OCI-M1 (cell line): ENCODE measurements at regions not wholly inside any gene's neighbourhood (a gene's known extent, or its start where the extent isn't known, plus 50 kb on each side); places are given as distances from the start of the nearest gene placed in this dataset.

Source experiments
- DNase-seq: peaks from one replicate; lab custom pipeline; 2025; lab: John Stamatoyannopoulos, UW

DNA sequence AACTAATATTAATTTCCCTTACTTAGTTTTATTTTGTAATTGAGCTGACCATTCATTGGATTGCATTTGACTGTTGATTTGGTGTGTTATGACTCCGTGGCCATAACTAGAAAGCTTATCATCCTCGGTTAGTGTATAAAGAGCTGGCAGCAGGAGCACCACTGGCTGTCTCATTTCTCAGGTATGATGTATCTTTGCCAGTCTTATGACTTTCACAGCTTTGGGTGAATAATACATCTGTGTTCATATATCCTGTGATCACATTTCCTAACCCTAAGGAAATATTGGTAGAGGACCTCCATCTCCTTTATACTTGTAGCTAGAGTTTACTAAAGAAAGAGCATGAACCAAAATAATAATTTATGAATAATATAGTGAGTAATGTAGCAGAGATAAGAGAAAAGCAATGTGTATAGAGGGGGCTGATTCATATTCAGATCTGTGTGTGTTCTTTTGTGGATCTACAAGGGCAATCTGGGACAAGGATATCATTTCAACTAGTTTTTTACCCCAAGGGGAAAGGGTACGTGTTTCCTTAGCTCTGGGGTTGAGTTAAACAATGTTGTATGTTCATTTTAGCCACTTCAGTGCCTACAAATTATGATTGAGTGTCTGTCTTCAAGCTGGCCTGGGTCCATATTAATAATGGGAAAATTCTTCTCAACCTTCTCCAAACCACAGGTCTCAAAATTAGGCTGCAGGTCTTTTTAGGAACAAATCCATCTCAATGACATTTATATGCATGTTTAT, 901.7 kb downstream of the NTRK3 start:
- no peak for DNase-seq

DNA sequence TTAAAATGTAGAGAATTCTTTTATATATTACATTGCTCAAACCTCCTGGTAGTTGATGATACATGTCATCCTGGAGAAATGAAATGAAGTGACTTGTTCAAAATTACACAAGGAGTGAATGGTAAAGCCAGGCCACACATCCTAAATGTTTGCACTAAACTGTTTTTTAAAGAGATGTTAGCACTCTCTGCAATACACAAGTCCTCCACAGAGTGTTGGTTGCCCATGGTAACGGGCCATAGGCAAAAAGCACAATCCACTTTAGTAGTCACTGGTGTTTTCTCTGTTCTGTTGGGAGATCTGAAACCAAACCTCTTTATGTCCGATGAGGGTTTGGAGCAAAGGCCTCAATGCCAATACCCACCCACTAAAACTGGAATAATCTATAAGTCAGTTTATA, 907.4 kb downstream of the NTRK3 start:
- no peak for DNase-seq

DNA sequence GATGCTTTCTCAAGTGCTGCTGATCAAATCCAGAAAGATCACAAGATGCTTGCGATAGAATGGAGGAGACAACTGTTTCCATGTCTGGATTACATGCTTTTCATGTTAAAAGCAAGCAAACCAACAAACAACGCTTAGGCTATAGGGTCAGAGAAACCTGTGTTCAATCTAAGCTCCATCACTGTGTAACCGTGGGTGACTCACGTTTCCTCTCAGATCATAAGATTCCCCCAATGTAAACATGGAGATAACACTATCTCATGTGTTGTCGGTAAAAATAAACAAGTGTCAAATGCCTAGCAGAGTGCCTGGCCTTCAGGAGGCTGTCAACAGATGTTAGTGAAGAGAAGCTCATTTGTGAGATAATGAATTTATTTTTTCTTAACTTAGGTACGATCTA, 907.8 kb downstream of the NTRK3 start:
- DNase-seq = no peak

DNA sequence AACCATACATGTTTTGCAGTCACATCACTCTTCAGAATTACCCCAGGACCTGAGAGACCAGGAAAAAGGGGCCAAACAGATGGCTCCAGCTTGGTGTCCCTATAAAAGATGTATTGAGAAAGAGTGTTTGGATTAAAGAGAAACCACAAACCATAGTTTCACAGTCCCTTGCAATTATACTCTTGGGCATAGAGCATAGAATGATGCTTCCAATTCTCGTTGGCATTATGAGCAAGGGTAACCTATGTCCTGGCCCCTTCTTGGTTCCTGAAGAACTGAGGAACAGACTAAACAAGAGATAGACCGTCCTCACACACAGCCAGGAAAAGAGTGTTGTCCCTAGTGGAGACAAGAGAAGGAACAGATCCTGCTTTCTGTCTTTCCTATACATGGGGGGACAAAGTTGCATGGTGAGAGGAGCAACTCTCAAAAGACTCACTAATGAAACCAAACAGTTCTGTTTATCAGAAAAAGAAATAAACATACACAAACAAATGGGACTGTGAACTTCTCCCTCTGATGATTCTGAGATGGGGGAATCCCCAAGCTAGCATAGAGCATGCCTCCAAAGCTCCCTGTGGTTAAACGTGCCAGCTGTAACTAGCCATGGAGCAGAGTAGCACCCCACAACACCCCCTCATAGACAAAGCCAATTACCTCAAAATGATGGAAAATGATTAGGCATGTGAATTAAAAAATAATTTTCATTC, 908.6 kb downstream of the NTRK3 start:
- no peak for DNase-seq

DNA sequence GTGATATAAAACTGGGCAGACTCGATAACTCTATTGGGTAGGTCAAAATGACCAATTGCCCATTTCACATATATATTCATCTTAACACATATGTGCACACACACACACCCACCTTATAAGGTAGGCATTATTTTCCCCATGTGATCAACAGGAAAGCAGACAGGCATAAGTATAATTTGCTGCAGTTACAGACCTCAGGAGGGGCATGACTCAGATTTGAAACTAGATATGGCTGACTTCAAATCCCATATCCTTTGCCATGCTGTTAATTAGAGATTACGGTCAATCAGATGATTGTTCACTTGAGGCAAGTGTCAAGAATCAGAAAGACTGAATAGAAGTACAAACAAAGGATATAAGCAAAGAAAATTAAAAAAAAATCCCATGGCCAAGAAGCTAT, 910.6 kb downstream of the NTRK3 start:
- no peak for DNase-seq

DNA sequence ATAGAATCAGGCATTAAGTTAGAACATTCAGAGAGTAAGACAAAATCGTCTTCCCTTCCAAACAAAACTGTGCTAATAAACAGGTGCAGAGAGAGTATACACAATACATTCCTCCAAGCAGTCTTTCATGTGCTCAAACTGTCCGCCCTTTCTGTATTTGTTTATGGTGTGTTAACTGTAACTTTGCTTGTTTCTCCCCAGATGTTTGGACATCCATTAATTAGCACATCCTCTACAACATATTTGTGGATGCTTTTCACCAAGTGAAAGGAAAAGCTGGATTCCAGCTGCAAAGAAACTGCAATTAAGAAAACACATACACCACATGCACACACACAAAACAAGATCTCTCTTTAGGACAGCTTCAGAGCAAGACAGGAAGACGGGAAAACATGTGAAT, 912.6 kb downstream of the NTRK3 start:
- no peak for DNase-seq

DNA sequence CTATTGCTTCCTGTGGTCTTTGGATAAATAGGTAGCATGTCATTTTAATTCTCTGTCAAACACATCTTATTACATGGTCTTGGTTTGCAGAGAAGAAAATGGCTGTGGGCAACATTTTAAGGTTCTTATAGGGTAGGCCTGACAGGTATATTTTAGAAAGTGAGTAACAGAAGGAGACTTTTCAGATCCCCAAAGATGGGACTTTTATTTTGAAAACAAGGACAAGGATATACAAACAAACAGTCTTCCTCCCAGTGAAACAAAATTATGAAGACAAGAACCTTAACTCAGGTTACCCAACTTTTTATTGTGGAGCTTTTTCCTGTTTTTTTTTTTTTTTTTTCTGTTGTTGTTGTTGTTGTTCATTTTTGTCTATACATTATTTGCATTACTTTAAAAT, 916.2 kb downstream of the NTRK3 start:
- no peak for DNase-seq

DNA sequence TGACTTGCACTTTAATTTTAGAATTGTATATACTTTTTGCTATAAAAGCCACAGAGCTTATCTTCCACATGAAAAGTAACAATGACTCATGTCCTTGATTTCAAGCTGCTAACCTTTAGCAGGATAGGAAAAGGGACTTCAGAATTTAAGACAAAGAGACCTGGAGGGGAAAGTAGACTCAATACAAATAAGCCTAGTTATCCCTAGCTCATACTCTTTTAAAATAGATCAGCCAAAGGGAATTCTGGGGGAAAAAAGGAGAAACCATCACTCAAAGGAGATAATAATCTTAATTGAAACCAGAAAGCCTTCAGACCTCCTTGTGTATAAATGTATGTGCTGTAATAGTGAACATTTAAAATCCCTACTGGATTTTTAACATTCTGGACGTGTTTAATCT, 930.3 kb downstream of the NTRK3 start:
- DNase-seq = peak; percentile 21

DNA sequence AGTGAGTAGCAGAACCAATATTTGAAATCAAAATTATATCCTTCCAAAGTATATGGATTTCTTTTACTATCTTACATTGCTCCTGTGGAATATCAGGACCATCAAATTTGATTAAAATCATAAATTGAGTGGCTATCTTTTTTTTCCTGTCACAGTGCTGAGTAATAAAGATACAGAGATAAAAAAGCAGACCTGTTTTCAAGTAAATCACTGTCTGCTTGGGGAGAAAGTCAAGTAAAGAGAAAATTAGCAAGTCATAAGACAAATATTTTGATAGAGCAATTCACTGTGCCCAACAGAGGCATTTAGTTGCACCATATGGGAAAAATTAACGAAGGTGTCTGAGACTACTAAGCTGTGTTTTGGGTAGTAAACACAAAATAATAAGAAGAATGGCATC, 933.7 kb downstream of the NTRK3 start:
- no peak for DNase-seq

DNA sequence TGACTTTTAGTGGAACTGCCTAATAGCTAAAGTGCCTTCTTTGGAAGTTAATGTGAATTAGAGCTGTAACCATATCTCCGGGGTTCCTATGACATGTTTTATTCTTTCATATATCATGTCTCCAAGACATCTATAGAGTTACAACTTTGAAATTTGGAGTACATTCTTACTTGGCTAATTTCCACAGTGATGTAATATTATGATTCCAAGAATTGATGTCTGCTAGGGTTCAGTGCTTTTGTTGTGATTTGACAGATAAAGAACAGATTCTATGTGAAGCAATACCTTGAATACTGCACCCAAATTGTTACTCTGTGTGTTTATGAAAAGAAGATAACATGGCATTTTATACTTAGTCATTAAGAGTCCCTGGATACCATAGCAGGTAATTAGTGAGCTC, 934.3 kb downstream of the NTRK3 start:
- DNase-seq = no peak

DNA sequence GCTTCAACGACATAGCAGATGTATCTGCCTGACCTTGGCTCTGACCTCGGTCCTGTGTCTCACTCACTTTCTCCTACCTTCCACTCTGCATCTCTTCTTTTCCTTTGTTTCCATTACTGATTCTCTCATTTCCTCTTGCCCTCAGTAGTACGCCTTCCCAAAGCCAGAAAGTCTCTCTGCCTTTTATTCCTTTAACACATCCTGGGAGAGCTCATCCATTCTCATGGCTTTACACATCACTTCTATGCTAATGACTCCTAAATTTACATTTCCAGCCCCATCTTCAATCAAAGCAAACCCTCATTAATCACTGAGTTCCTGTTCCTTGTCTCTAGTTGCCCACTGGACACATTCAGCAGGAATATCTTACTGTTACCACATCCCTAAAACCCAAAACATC, 938.6 kb downstream of the NTRK3 start:
- no peak for DNase-seq

DNA sequence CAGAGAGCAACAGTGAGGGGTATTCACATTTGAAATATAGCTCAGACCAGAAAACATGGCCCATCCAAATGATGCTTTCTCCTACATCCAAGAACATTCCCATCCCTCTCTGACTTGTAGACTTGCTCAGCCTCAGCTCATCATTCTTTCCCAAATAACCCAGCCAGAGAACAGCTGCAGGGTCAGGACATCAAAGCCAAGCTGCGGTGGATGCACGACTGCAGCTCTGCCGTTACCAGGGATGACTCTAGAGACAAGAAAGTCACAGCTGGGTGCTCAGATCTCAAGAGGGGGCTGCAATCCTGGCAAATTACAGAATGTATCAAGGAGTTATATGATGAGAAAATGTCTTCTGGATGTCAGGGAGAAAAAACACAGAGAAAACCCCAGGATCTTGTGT, 944.3 kb downstream of the NTRK3 start:
- DNase-seq = no peak

DNA sequence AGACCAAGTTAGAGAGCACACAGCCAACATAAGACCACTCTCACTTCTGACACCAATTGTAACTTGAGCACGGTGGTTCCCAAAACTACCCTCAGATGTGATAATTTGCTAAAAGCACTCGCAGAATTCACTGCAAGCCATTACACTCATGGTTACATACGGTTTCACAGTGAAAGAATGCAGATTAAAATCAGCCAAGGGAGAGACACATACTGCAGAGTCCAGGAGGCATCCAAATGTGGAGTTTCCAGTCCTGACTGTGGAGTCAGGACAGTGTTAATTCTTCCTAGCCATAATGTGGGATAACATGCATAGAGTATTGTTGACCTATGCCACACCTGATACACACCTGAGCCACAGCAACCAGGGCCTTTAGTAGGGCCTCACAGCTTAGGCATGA, 956.4 kb downstream of the NTRK3 start:
- DNase-seq = no peak

DNA sequence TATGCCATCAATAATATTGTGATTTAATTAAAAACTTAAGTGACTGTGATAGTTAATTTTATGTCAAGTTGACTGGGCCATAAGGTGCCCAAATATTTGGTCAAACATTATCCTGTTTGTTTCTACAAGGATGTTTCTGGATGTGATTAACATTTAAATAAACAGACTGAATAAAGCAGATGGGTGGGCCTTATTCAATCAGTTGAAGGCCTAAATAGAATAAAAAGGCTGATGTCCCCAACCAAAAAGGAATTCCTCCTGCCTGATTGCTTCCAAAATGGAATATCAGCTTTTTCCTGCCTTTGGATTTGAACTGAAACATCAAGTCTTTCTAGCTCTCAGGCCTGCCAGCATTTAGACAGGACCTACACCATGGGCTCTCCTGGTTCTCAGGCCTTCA, 961.7 kb downstream of the NTRK3 start:
- no peak for DNase-seq

DNA sequence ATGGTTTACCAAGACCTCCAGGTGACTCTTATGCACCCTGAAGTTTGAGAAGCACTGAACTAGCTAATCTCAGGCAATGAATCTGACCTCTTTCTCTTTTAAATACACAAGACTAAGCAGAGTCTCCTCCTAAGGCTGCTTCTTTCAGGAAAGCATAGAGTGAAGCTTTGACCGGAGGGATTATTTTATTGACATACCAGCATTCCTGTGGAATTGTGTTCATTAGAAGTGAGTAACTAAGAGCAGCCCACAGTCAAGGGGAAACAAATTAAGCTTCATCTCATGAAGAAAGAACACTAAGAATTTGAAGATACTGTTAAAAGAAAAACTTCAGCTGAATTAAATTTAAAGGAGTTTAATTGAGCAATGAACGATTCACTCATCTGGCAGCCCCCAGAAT, 963.5 kb downstream of the NTRK3 start:
- DNase-seq = no peak

DNA sequence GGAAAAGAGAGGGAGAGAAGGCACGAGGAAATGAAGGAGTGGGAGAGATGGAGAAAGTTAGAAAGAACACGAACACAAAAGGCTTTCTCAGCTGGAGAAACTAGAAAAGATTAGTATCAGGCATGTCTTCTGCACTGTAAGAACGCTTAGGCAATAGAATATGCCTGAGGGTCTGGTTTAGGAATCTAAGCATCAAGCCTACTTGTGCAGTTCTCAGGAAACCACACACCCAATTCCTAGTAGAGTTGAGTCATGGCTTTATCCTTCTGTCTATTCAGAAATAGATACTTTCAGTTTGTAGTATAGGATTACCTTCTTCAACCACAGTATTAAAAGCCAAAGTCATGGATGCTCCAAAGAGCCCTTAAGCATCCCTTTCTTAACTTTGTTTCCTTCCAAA, 969.4 kb downstream of the NTRK3 start:
- peak; percentile 63 for DNase-seq

DNA sequence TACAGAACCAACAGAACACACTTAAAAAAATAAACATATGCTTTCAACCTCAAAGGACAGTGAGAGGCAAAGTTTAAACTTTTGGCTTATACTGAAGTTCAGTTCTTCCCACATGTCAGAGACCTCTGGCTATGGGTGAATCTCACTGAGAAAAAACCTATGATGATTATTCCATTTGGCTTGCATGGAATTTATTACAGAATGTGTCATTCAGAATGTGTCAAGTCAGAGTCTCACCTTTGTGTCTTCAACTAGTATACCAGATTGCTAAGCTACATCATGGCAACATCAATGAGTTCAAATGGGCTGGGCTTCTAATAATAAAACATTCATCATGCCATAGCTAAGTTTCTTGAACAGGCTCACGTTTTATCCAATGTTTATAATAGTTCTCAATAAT, 987.0 kb downstream of the NTRK3 start:
- no peak for DNase-seq

DNA sequence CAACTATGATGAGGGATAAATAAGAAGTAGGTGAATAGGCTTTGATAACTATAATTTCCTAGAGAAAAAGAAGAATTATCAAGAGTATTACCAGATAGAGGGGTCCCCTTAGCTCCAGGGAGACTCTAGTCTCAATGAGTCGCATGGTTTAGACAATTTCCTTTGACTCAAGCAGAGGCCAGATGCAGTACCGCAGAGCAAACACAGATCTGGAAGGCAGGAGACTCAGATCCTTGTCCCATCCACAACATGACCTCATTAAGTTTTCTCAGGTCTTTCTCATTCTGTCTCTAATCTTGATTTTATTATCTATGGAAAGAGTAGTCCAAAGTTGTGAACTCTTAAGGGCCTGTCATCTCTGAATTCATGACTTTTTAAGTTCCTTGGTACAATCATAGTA, 987.9 kb downstream of the NTRK3 start:
- DNase-seq = no peak

DNA sequence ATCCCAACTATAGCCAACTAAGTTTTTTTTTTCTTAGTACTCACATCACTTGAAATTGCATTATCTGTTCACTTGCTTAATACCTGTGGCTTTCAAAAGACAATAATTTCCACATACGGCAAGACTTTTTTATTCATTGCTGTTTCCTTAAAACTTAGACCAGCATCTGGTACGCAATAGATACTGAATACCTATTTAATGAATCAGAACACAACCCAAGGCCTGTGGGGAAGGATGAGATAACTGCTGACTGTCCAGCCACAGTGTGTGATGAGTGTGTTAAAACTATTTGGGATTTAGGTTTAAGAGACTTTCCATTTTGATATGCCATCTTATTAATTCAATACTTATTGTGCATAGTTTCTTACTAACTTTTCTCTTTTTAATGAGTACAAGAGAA, 988.7 kb downstream of the NTRK3 start:
- DNase-seq = no peak

DNA sequence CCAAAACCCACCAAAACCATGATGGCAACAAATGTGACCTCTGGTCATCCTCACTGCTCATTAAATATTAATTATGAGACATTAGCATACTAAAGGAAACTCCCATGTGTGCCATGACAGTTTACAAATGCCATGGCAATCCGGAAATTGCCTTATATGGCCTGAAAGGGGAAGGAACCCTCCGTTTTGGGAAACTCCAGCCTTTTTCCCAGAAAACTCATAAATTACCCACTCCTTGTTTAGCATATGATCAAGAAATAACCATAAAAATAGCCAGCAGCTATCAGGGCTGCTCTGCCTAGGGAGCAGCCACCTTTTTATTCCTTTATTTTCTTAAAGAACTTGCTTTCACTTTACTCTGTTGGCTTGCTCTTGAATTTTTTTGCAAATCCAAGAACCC, 992.7 kb downstream of the NTRK3 start:
- DNase-seq = no peak

DNA sequence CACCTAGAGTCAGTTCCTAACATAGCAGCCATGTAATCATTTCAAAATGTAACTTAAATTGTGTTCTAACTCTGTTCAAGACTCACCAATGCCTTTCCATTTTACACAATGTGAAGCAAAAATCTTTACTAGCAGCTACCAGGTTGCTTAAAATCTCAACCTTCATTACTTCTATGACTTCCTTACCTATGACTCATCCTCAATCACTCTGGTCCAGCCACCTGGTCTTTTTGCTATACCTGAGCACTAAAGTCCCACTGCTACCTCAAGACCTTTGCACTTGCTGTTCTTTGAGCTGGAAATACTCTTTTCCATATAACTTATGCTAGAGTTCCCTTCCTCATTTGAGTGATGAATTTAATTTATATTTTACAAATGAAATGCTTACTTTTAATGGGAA, 993.2 kb downstream of the NTRK3 start:
- DNase-seq = no peak

DNA sequence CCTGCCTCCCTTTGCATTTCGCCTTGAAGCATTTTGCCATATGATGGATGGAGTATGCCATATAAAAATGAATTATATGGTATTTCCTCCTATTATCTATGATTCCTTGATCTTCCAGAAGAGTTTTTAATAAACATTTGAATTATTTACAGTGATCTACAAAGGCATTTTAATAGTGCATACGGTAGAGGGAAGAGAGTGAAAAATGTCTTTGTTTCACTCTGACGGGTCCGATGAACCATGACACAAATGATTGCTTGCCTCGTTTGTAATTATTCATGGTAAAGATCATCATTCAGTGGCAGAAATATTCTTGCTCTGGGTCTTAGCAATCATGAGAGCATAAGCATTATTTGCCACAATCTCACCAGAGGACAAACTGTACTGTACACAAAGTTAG, 1010.9 kb downstream of the NTRK3 start:
- no peak for DNase-seq

DNA sequence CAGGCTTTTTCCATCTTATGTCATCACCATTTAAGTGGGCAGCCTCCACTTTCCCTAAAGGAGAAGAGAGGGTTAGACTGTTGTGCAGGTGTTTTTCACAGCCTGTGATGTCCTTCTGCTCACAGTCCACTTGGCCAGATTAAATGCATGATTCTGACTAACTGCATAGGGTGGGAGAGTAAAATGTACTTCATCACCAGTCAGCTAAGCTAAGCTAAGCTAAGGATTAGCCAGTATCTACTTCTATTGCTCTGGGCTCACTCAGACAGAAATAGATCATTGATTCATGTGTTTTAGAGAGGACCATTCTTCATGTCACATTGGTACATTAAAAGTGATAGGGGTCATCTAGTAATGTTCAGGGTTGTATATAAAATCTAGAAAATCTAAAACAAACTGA, 1013.1 kb downstream of the NTRK3 start:
- DNase-seq = no peak
